ENCODE measurements at regions not wholly inside any gene's neighbourhood (a gene's known extent, or its start where the extent isn't known, plus 50 kb on each side); places are given as distances from the start of the nearest gene placed in this dataset.

GRCh38 chr9:7315116-7315515 lies 484.5 kb downstream of the DMAC1 start:
- TF ChIP-seq, protein P1, sequence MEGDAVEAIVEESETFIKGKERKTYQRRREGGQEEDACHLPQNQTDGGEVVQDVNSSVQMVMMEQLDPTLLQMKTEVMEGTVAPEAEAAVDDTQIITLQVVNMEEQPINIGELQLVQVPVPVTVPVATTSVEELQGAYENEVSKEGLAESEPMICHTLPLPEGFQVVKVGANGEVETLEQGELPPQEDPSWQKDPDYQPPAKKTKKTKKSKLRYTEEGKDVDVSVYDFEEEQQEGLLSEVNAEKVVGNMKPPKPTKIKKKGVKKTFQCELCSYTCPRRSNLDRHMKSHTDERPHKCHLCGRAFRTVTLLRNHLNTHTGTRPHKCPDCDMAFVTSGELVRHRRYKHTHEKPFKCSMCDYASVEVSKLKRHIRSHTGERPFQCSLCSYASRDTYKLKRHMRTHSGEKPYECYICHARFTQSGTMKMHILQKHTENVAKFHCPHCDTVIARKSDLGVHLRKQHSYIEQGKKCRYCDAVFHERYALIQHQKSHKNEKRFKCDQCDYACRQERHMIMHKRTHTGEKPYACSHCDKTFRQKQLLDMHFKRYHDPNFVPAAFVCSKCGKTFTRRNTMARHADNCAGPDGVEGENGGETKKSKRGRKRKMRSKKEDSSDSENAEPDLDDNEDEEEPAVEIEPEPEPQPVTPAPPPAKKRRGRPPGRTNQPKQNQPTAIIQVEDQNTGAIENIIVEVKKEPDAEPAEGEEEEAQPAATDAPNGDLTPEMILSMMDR (IDR thresholded peaks at IDR 0.05), result no peak
- TF ChIP-seq POLR2AphosphoS5 (IDR thresholded peaks at IDR 0.05) (no peak), POLR2A (IDR thresholded peaks at IDR 0.05) (no peak)
